Esophagus (tissue), 2 donors: ENCODE measurements at regions not wholly inside any gene's neighbourhood (a gene's known extent, or its start where the extent isn't known, plus 50 kb on each side); places are given as distances from the start of the nearest gene placed in this dataset.

ENCODE experiments used
- H3K27ac ChIP-seq, 2 donors: one replicate each; pipeline ENCODE4 v1.5.1; 2013; ENCODE audit warnings: low read depth in 2 of 2, mild to moderate bottlenecking in 2 of 2, inconsistent platforms in 1 of 2, low read length in 1 of 2, moderate library complexity in 1 of 2
- H3K27me3 ChIP-seq, 2 donors: one replicate each; pipeline ENCODE4 v1.6.1; 2013; ENCODE audit warnings: low read length in 2 of 2, control low read depth in 1 of 2, mild to moderate bottlenecking in 1 of 2; ENCODE audit not compliant: insufficient read depth in 2 of 2, control insufficient read depth in 1 of 2
- H3K36me3 ChIP-seq, 2 donors: one replicate each; pipeline ENCODE4 v1.6.1; 2013; ENCODE audit warnings: low read length in 1 of 2; ENCODE audit not compliant: control insufficient read depth in 2 of 2, insufficient read depth in 2 of 2
- H3K4me1 ChIP-seq, 2 donors: one replicate each; pipeline ENCODE4 v1.6.1; 2013; ENCODE audit warnings: low read length in 1 of 2; ENCODE audit not compliant: control insufficient read depth in 2 of 2, insufficient read depth in 2 of 2
- H3K4me3 ChIP-seq, 2 donors: one replicate each; pipeline ENCODE4 v1.5.1; 2013; ENCODE audit warnings: low read length in 2 of 2, mild to moderate bottlenecking in 2 of 2, low read depth in 1 of 2, moderate library complexity in 1 of 2
- H3K9me3 ChIP-seq, 2 donors: one replicate each; pipeline ENCODE4 v1.6.1; 2013; ENCODE audit warnings: mild to moderate bottlenecking in 2 of 2, low read depth in 1 of 2, low read length in 1 of 2, moderate library complexity in 1 of 2; ENCODE audit not compliant: control insufficient read depth in 2 of 2, insufficient read depth in 1 of 2
- WGBS, 2 donors: extraction: QIAGEN DNeasy Blood & Tissue Kit; methylation state at CpG; one replicate each; pipeline ENCODE4 v1.1.7; 2013; 5-methylcytosine and 5-hydroxymethylcytosine counted together
- donor health status: healthy with polysubstance abuse.
- donor health status: Bipolar disorder and iron deficiency.

- WGBS, 2 donors = 85 to 88% methylated on average over 11 of the region's 11 CpGs
- H3K27ac ChIP-seq = no peak overlapping the region
- H3K9me3 ChIP-seq = peaks cover 0 to 3% of the 10 kb centered on the region in 2 donors
- H3K36me3 ChIP-seq = no peaks in the 10 kb centered on the region
- peaks cover 2 to 4% of the 10 kb centered on the region in 2 donors for H3K27me3 ChIP-seq
- peaks cover 5 to 19% of the 10 kb centered on the region in 2 donors for H3K4me1 ChIP-seq
- no peak overlapping the region for H3K4me3 ChIP-seq
Measured at GRCh38 chr1:5506634-5507033, 485.6 kb downstream of the NPHP4 start.

GRCh38 chr1:5505944-5506343 lies 486.3 kb downstream of the NPHP4 start:
- Histone ChIP-seq H3K36me3 (no peaks in the 10 kb centered on the region), H3K27ac (no peak overlapping the region), H3K4me3 (no peak overlapping the region), H3K9me3 (peaks cover 0 to 3% of the 10 kb centered on the region in 2 donors), H3K4me1 (peaks cover 5 to 20% of the 10 kb centered on the region in 2 donors), H3K27me3 (peaks cover 2 to 4% of the 10 kb centered on the region in 2 donors)
- 77 to 78% methylated on average over 6 of the region's 6 CpGs for WGBS, 2 donors

DNA sequence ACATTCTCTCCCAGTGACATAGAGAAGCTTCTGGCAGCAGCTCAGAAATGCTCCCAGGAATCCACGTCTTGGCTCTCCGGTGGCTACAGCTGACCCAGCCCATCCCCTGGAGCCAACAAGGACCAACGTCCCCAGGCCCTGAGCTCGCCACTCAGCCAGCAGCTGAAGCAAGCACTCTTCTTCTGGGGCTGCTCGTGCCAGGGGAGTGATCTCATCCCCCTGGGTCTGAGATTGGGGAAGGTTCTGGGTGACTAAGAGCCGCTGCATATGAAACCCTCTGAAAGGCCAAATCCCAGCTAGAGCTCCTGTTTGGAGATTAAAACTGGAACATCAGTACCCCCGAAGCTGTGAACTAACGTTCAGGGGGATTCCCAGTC lies 487.9 kb downstream of the NPHP4 start:
- H3K27ac ChIP-seq = no peak overlapping the region
- H3K36me3 ChIP-seq = no peaks in the 10 kb centered on the region
- peaks cover 5 to 20% of the 10 kb centered on the region in 2 donors for H3K4me1 ChIP-seq
- H3K9me3 ChIP-seq = peaks cover 0 to 3% of the 10 kb centered on the region in 2 donors
- H3K4me3 ChIP-seq = no peak overlapping the region
- 30 to 32% methylated on average over 8 of the region's 8 CpGs for WGBS, 2 donors
- peaks cover 0 to 2% of the 10 kb centered on the region in 2 donors for H3K27me3 ChIP-seq

DNA sequence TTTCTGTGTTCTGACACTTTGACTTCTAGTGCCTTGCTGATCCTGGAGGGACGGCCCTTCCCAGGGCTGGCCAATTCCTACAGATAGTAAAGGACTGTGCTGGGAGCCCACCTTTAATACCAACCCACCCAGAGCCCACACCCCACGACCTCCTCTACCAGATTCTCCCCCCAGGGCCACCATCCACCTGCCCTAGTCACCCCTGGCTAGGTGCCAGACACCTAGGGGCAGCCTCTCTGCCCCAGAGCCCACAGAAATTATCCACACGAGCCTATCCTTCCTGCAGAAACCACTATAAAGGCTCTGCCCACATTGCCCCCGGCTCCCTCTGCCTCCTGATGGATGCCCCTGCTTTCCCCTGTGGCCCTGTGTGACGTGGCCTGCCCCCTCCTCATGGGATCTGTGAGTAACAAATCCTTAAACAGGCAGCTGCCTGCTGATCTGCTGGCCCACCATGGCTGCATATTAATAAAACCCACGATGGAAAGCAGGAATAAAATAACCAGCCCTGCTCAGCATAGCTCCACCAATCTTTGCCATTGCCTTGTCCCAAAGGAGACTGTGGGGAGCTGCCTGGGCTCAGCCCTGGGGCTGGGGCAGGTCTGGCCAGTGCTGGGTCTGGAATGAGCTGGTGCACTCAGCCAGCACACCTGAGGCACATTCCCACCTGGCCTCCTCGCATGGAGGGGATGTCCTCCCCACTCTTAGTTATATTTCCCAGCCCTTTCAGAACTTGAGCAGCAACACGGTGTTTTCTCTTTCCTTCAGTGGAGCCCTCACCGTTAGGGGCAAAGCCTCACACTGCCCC lies 488.5 kb downstream of the NPHP4 start:
- Histone ChIP-seq H3K27ac (no peak overlapping the region), H3K27me3 (peaks cover 0 to 2% of the 10 kb centered on the region in 2 donors), H3K4me3 (no peak overlapping the region), H3K36me3 (no peaks in the 10 kb centered on the region), H3K4me1 (peaks cover 5 to 19% of the 10 kb centered on the region in 2 donors), H3K9me3 (peaks cover 0 to 3% of the 10 kb centered on the region in 2 donors)
- 35 to 39% methylated on average over 9 of the region's 9 CpGs for WGBS, 2 donors

DNA sequence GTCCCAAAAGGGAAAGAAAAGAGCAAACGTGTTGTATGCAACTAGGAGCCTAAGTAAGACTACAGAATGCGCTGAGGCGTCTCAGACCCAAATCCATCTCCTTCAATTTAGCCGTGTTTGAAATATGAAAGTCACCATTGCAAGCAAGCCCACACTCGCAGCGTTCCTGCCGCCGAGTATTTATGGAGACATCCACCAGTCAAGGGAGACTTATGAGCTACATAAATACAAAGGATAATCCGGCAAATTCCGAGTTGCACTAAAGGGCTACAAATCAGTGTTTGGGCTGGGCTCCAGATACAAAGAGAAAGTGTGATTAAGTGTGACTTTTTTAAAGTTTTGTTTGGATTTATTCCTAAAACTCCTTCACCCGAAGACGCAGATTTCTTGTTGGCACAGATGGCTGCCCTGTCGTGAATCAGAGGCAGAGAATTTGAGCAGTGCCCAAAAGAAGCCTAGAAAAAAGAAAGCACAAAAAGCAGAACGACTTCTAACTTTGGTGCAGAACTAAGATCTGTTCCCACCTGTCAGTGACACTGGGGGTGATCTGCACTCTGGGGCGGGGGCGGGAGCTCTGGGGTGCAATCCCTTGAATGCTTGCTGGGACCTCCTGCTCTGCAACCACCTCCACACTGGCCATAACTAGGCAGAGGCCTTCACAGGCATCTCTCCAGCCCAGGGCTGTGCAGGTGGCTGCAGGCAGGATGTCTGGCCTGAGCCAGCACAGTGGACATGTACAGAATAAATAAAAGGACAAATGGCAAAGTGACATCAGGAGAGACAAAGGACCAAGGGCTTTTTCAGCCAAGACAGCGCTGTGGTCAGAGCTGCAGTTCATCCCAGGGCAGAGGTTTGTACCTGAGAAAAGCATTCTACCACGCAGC lies 489.7 kb downstream of the NPHP4 start:
- H3K9me3 ChIP-seq = no peaks in the 10 kb centered on the region
- no peak overlapping the region for H3K4me3 ChIP-seq
- H3K27ac ChIP-seq = peak overlapping the region in 1 of 2 donors; percentile 35
- H3K27me3 ChIP-seq = peaks cover 0 to 2% of the 10 kb centered on the region in 2 donors
- peaks cover 6 to 17% of the 10 kb centered on the region in 2 donors for H3K4me1 ChIP-seq
- 33 to 52% methylated on average over 18 of the region's 18 CpGs for WGBS, 2 donors
- H3K36me3 ChIP-seq = no peaks in the 10 kb centered on the region

DNA sequence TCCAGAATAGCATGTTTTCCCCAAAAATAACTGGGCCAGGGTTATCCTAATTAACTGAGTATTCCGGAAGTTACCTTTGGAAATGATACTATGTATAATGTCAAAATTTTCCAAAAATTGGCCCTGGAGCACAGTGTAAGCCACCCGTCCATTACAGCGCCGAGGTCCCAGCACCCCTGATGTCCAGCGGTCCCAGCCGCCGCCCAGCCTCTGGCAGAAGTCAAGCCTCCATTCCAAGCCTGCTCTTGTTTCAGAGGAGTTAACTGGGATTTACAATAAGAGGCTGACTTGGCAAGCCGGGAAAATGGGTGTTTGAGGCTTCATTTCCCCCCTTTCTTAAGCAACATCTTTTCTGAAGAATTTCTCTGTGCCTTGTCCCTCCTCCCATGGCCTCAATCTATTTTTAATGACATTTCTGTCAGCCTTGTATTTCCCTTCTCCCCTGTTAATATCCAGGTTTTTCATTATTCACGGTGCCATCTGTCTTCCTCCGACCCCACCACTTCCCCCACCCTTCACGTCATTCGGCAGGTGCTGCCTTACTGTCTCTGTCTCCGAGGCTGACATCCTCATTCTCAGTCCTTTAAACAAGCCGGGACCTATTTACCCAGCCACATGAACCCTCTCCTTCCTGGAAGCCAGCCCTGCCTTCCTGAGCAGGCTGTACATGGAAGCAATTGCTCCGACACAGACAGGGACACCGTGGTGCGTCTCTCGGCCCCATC lies 490.9 kb downstream of the NPHP4 start:
- WGBS, 2 donors = 54 to 62% methylated on average over 18 of the region's 18 CpGs
- Histone ChIP-seq H3K27ac (peak overlapping the region in 1 of 2 donors; percentile 35), H3K27me3 (no peaks in the 10 kb centered on the region)

DNA sequence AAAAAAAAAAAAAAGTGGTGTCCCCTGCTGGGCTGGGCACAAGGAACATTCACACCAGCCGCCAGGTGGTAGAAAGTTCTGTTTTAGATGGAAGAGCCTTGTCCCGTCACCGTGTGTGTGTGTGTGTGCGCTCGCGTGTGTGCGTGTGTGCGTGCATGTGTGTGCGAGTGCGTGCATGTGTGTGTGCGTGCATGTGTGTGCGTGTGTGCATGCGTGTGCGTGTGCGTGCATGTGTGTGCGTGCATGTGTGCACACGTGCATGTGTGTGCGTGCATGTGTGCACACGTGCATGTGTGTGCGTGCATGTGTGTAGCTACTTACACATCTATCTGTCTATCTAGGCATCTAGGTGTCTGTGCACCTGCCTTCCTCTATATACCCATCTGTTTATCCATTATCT lies 491.7 kb downstream of the NPHP4 start:
- H3K4me1 ChIP-seq = peaks cover 8 to 16% of the 10 kb centered on the region in 2 donors
- 96% methylated on average over 20 of the region's 20 CpGs for WGBS, 2 donors
- H3K4me3 ChIP-seq = no peak overlapping the region
- no peak overlapping the region for H3K27ac ChIP-seq
- no peaks in the 10 kb centered on the region for H3K9me3 ChIP-seq
- no peaks in the 10 kb centered on the region for H3K27me3 ChIP-seq
- no peaks in the 10 kb centered on the region for H3K36me3 ChIP-seq

More for the DNA sequence above, 490.9 kb downstream of the NPHP4 start:
- Histone ChIP-seq H3K4me1 (peaks cover 8 to 16% of the 10 kb centered on the region in 2 donors), H3K36me3 (no peaks in the 10 kb centered on the region), H3K4me3 (no peak overlapping the region), H3K9me3 (no peaks in the 10 kb centered on the region)

DNA sequence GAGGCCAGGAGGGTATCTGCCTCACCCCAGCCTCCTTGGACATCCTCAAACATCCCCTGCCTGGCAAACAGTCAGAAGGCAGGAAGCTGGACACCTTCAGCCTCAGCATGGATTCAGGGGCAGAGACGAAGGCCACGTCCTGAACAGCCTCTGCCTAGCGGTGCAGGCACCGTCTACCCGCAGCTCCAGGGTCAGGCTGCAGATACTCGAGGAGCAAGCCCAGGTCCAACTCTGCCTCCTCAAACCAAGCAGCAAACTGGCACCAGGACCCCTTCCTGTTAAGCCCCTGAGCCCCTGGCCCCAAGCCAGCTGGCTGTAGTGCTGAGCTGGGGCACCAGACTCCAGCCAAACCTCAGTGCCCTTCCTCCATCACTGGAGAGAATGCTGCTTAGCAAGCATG lies 494.7 kb downstream of the NPHP4 start:
- no peaks in the 10 kb centered on the region for H3K9me3 ChIP-seq
- H3K36me3 ChIP-seq = no peaks in the 10 kb centered on the region
- H3K27me3 ChIP-seq = no peaks in the 10 kb centered on the region
- WGBS, 2 donors = 78 to 83% methylated on average over 6 of the region's 6 CpGs
- H3K4me1 ChIP-seq = peaks cover 3 to 11% of the 10 kb centered on the region in 2 donors
- no peak overlapping the region for H3K27ac ChIP-seq
- no peak overlapping the region for H3K4me3 ChIP-seq
